ENCODE measurements at regions not wholly inside any gene's neighbourhood (a gene's known extent, or its start where the extent isn't known, plus 50 kb on each side); places are given as distances from the start of the nearest gene placed in this dataset.

DNA sequence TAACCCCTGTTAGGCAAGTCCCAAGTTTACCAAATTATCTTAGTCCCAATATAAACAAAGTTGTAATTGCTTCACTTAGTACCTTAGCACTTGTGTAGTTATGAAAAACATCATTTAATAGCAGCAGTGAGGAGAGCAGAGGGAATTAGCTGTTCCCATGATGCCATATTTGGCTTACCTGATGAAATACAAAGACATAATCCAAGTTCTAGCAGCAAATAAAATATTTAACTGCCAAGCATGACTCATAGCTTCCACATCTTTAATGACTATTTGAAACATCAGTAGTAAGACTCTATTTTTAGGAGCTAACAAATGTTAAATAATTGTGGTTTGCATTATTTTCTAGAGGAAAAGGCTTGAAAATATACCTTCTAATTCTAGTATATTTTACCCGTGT lies 94.0 kb upstream of the MCHR2 start:
- Histone ChIP-seq H3K4me3 (no peak overlapping the region), H3K27me3 (no peaks in the 10 kb centered on the region), H3K9me3 (no peaks in the 10 kb centered on the region), H3K4me1 (peaks cover 0 to 5% (median 0%) of the 10 kb centered on the region in 4 donors), H3K36me3 (no peaks in the 10 kb centered on the region), H3K27ac (peak overlapping the region in 1 of 4 donors; percentile 25)
- WGBS, 2 donors, result 76% methylated on average over 1 of the region's 1 CpG
- DNase-seq, result no peak
- intact Hi-C loops (cut with DNase I), result no loop called here
- TF ChIP-seq POLR2A (IDR thresholded peaks at IDR 0.05) (no peak), POLR2AphosphoS5 (IDR thresholded peaks at IDR 0.05) (no peak), EP300 (IDR thresholded peaks at IDR 0.05) (no peak), CTCF (IDR thresholded peaks at IDR 0.05) (no peak)

DNA sequence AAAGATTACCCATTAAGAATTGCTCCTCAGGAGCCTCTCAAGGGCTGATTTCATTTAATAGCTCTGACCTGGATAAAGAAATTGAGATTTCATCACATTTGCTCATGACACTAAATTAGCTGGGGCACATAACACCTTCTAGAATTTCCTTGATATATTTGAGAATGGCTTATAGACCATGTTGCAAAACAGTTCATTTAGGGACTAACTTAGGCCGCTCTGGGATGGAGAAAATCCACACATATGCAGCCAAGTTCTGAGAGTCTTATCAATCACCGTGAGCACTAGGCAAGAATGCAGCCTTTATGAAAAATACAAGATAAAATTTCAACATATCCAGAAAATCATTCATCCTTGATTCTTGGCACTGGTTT lies 91.0 kb upstream of the MCHR2 start:
- no peaks in the 10 kb centered on the region for H3K9me3 ChIP-seq
- H3K36me3 ChIP-seq, result no peaks in the 10 kb centered on the region
- intact Hi-C loops (cut with DNase I), result no loop called here
- H3K4me1 ChIP-seq, result peaks cover 0 to 5% (median 0%) of the 10 kb centered on the region in 4 donors
- H3K4me3 ChIP-seq, result no peak overlapping the region
- H3K27me3 ChIP-seq, result no peaks in the 10 kb centered on the region
- no peak for TF ChIP-seq POLR2AphosphoS5 (IDR thresholded peaks at IDR 0.05)
- no peak for TF ChIP-seq EP300 (IDR thresholded peaks at IDR 0.05)
- TF ChIP-seq CTCF (IDR thresholded peaks at IDR 0.05), result no peak
- TF ChIP-seq POLR2A (IDR thresholded peaks at IDR 0.05), result no peak
- no peak overlapping the region for H3K27ac ChIP-seq
- WGBS, 2 donors, result 83 to 85% methylated on average over 2 of the region's 2 CpGs
- DNase-seq, result no peak

- H3K27ac ChIP-seq, result no peak overlapping the region
- TF ChIP-seq POLR2AphosphoS5 (IDR thresholded peaks at IDR 0.05) (no peak), CTCF (IDR thresholded peaks at IDR 0.05) (no peak), POLR2A (IDR thresholded peaks at IDR 0.05) (no peak), EP300 (IDR thresholded peaks at IDR 0.05) (no peak)
- intact Hi-C loops (cut with DNase I), result no loop called here
Measured at GRCh38 chr6:100084316-100084990, 90.4 kb upstream of the MCHR2 start.

DNA sequence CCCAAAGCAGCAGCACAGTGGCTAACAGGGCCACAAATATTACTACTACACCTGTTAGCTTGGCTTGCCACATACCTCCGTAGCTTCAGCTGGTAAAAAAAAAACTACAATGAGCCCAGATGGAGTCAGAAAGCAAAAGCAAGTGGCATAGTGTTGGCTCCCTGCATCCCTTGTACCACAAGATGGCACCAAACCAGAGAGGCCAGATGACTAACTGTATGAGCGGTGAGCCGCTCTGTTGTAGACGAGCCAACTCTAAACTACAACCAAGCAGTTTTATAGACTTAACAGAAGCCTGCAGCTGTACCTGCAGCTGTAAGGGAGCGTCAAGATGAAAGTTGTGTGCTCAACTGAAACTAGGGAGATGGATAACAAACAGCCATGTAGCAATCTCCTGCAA lies 84.5 kb upstream of the MCHR2 start:
- Histone ChIP-seq H3K4me3 (no peak overlapping the region), H3K4me1 (no peaks in the 10 kb centered on the region), H3K9me3 (no peaks in the 10 kb centered on the region), H3K27me3 (no peaks in the 10 kb centered on the region), H3K36me3 (no peaks in the 10 kb centered on the region), H3K27ac (no peak overlapping the region)
- DNase-seq, result no peak
- WGBS, 2 donors, result 22 to 49% methylated on average over 5 of the region's 5 CpGs
- intact Hi-C loops (cut with DNase I), result no loop called here
- no peak for TF ChIP-seq POLR2A (IDR thresholded peaks at IDR 0.05)
- no peak for TF ChIP-seq POLR2AphosphoS5 (IDR thresholded peaks at IDR 0.05)
- TF ChIP-seq CTCF (IDR thresholded peaks at IDR 0.05), result no peak
- TF ChIP-seq EP300 (IDR thresholded peaks at IDR 0.05), result no peak

More at GRCh38 chr6:100084316-100084990, 90.4 kb upstream of the MCHR2 start:
- Histone ChIP-seq H3K4me3 (no peak overlapping the region), H3K27me3 (no peaks in the 10 kb centered on the region), H3K4me1 (peaks cover 0 to 5% (median 0%) of the 10 kb centered on the region in 4 donors), H3K9me3 (no peaks in the 10 kb centered on the region), H3K36me3 (no peaks in the 10 kb centered on the region)
- DNase-seq, result no peak
- WGBS, 2 donors, result 44 to 56% methylated on average over 4 of the region's 4 CpGs

- intact Hi-C loops (cut with DNase I), result no loop called here
- Histone ChIP-seq H3K9me3 (peaks cover 0 to 6% (median 0%) of the 10 kb centered on the region in 4 donors), H3K27me3 (no peaks in the 10 kb centered on the region), H3K4me1 (no peaks in the 10 kb centered on the region), H3K36me3 (no peaks in the 10 kb centered on the region), H3K27ac (no peak overlapping the region), H3K4me3 (no peak overlapping the region)
- WGBS, 2 donors, result 50 to 59% methylated on average over 1 of the region's 1 CpG
- TF ChIP-seq POLR2AphosphoS5 (IDR thresholded peaks at IDR 0.05), result no peak
- DNase-seq, result no peak
Measured at GRCh38 chr6:100065348-100065747, 71.3 kb upstream of the MCHR2 start.
